B cell (primary cell): ENCODE measurements at regions not wholly inside any gene's neighbourhood (a gene's known extent, or its start where the extent isn't known, plus 50 kb on each side); places are given as distances from the start of the nearest gene placed in this dataset.

ENCODE experiments used
- ATAC-seq: fragments of 200-7000 bp; cut with Tn5 transposase; one replicate; pipeline ENCODE4 v1.10.0; 2021; ENCODE audit warnings: low read depth, mild to moderate bottlenecking, moderate number of reproducible peaks, moderate library complexity
- CTCF ChIA-PET: fragments of 350-600 bp; sonication (Branson Sonifier 250); formaldehyde crosslinking; loops from one replicate; lab custom pipeline; 2021; ENCODE audit warnings: antibody characterized with exemption, inconsistent platforms; lab: Charles Lee
- POLR2A ChIA-PET: fragments of 350-600 bp; sonication (Branson Sonifier 250); formaldehyde crosslinking; loops from one replicate; lab custom pipeline; 2021; ENCODE audit warnings: antibody characterized with exemption; lab: Charles Lee
- DNase-seq: peaks from one replicate; pipeline ENCODE4 v3.0.0; 2013
- H2AFZ ChIP-seq: 2 replicates; pipeline ENCODE4 v1.6.1; 2012; ENCODE audit warnings: mild to moderate bottlenecking, low read depth, low read length; ENCODE audit not compliant: insufficient read depth, poor library complexity, severe bottlenecking
- H3K27ac ChIP-seq, 2 donors: 1 replicate in 1 of 2; 2 replicates in 1 of 2; pipeline ENCODE4 v1.5.1; 2012 to 2013; ENCODE audit warnings: low read length in 2 of 2, mild to moderate bottlenecking in 2 of 2, moderate library complexity in 1 of 2
- H3K27me3 ChIP-seq, 4 experiments: fragments of 200-600 bp in 1 of 4; sonication (generic) in 1 of 4; replicated peaks in 1 of 4; 1 replicate in 2 of 4; 2 replicates in 2 of 4; pipeline versions ENCODE4 v1.6.1 to v1.7.0; 2013 to 2016; ENCODE audit warnings: low read length in 3 of 4, mild to moderate bottlenecking in 2 of 4, mixed read lengths in 1 of 4, moderate library complexity in 1 of 4; ENCODE audit not compliant: insufficient read depth in 4 of 4, control insufficient read depth in 3 of 4; ENCODE audit errors: control extremely low read depth in 1 of 4
- H3K36me3 ChIP-seq, 2 experiments: replicated peaks in 1 of 2; 1 replicate in 1 of 2; 2 replicates in 1 of 2; pipeline versions ENCODE4 v1.6.1 to v1.7.1; 2013; ENCODE audit warnings: low read length in 1 of 2; ENCODE audit not compliant: insufficient read depth in 2 of 2, control insufficient read depth in 1 of 2; ENCODE audit errors: control extremely low read depth in 1 of 2, extremely low read depth in 1 of 2
- H3K4me1 ChIP-seq, 2 donors: fragments of 200-600 bp in 1 of 2; sonication (generic) in 1 of 2; 1 replicate in 1 of 2; 2 replicates in 1 of 2; pipeline versions ENCODE4 v1.5.1 to v1.6.1; 2013 to 2017; ENCODE audit warnings: low read length in 2 of 2; ENCODE audit not compliant: control insufficient read depth in 2 of 2, insufficient read depth in 2 of 2
- H3K4me2 ChIP-seq: replicated peaks from 2 replicates; pipeline ENCODE3; 2012; ENCODE audit warnings: mild to moderate bottlenecking, low read depth, low read length; ENCODE audit not compliant: poor library complexity, severe bottlenecking
- H3K4me3 ChIP-seq, 5 experiments: fragments of 200-600 bp in 1 of 5; sonication (generic) in 1 of 5; 1 replicate in 3 of 5; 2 replicates in 2 of 5; pipeline versions ENCODE4 v1.5.1 to v1.7.0; 2011 to 2016; ENCODE audit warnings: low read length in 4 of 5, mild to moderate bottlenecking in 4 of 5, low read depth in 2 of 5, control low read depth in 1 of 5, moderate library complexity in 1 of 5; ENCODE audit not compliant: insufficient read depth in 1 of 5; ENCODE audit errors: control extremely low read depth in 1 of 5, extremely low read depth in 1 of 5
- H3K79me2 ChIP-seq: fragments of 200-600 bp; sonication (generic); one replicate; pipeline ENCODE4 v1.6.0; 2016; ENCODE audit warnings: low read length; ENCODE audit not compliant: control insufficient read depth, insufficient read depth
- H3K9ac ChIP-seq: fragments of 200-600 bp; sonication (generic); 2 replicates; pipeline ENCODE4 v1.6.1; 2017; ENCODE audit warnings: mild to moderate bottlenecking, low read length, moderate library complexity
- H3K9me3 ChIP-seq, 3 donors: one replicate each; pipeline versions ENCODE4 v1.6.1 to v1.7.1; 2013; ENCODE audit warnings: low read length in 2 of 3; ENCODE audit not compliant: control insufficient read depth in 2 of 3, insufficient read depth in 1 of 3; ENCODE audit errors: control extremely low read depth in 1 of 3
- H4K20me1 ChIP-seq: 2 replicates; pipeline ENCODE4 v1.6.0; 2012; ENCODE audit warnings: mild to moderate bottlenecking, low read length; ENCODE audit not compliant: insufficient read depth, control insufficient read depth, poor library complexity, severe bottlenecking
- H3K27ac Mint-ChIP-seq: one replicate; pipeline ENCODE4 v1.8.0; 2021; ENCODE audit warnings: mixed read lengths
- H3K27me3 Mint-ChIP-seq: one replicate; pipeline ENCODE4 v1.8.0; 2021; ENCODE audit warnings: mixed read lengths
- H3K4me1 Mint-ChIP-seq: one replicate; pipeline ENCODE4 v1.8.0; 2021; ENCODE audit warnings: mixed read lengths
- H3K4me3 Mint-ChIP-seq: one replicate; pipeline ENCODE4 v1.8.0; 2021; ENCODE audit warnings: mixed read lengths
- H3K9me3 Mint-ChIP-seq: one replicate; pipeline ENCODE4 v1.8.0; 2022; ENCODE audit warnings: mixed read lengths; ENCODE audit not compliant: insufficient read depth
- EZH2 ChIP-seq: IDR thresholded peaks from 2 replicates; pipeline ENCODE4 v1.6.1; 2012; ENCODE audit warnings: borderline replicate concordance, low read depth, mild to moderate bottlenecking, moderate library complexity, low read length; ENCODE audit not compliant: insufficient read depth, poor library complexity, severe bottlenecking
- WGBS: methylation state at CpG from one replicate; pipeline ENCODE4 v1.1.5; 2013; ENCODE audit warnings: missing lambda C conversion rate; ENCODE audit not compliant: insufficient coverage; 5-methylcytosine and 5-hydroxymethylcytosine counted together
- intact Hi-C: fragments of 100-400 bp; cut with micrococcal nuclease; formaldehyde crosslinking; loops from one replicate; pipeline ENCODE4 v1.10.0; 2022
- TF ChIP-seq, protein P1 (sequence below): fragments of 200-600 bp; IDR thresholded peaks from one replicate; pipeline ENCODE4 v1.8.0; 2022; ENCODE audit warnings: antibody characterized with exemption, mild to moderate bottlenecking

DNA sequence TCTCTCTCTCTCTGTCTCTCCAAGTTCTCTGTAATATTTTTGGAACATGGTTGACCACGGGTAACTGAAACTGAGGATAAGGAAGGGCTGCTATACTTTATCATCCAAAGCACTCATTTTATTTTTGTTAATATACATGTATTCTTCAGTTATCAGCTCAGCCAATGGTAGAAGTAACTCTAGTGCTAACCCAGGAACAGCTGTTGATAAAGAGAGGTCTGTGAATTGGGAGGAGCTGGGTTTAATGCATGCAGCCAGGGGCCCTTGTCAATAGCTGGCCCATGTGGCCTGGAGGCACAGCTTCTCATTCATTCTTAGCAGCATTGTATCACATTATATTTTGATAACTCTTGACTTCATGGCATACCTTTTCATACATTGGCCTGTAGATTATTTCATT lies 401.6 kb downstream of the EPHA4 start:
- POLR2A ChIA-PET = no interaction called here
- WGBS = no CpG with 5 or more reads among the region's 1 CpG
- H3K4me3 Mint-ChIP-seq = no peak overlapping the region
- H3K36me3 ChIP-seq = no peaks in the 10 kb centered on the region
- H3K9me3 Mint-ChIP-seq = peaks cover 2% of the 10 kb centered on the region
- peaks cover 0 to 2% (median 0%) of the 10 kb centered on the region in 3 donors for H3K9me3 ChIP-seq
- H3K79me2 ChIP-seq = no peaks in the 10 kb centered on the region
- peaks cover 5% of the 10 kb centered on the region in 2 donors for H3K4me1 ChIP-seq
- no peaks in the 10 kb centered on the region for H3K27me3 ChIP-seq
- TF ChIP-seq, protein P1, sequence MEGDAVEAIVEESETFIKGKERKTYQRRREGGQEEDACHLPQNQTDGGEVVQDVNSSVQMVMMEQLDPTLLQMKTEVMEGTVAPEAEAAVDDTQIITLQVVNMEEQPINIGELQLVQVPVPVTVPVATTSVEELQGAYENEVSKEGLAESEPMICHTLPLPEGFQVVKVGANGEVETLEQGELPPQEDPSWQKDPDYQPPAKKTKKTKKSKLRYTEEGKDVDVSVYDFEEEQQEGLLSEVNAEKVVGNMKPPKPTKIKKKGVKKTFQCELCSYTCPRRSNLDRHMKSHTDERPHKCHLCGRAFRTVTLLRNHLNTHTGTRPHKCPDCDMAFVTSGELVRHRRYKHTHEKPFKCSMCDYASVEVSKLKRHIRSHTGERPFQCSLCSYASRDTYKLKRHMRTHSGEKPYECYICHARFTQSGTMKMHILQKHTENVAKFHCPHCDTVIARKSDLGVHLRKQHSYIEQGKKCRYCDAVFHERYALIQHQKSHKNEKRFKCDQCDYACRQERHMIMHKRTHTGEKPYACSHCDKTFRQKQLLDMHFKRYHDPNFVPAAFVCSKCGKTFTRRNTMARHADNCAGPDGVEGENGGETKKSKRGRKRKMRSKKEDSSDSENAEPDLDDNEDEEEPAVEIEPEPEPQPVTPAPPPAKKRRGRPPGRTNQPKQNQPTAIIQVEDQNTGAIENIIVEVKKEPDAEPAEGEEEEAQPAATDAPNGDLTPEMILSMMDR = no peak
- TF ChIP-seq EZH2 = no peak
- intact Hi-C loops = no loop called here
- CTCF ChIA-PET = no interaction called here
- no peak overlapping the region for H3K9ac ChIP-seq
- no peak overlapping the region for H3K4me3 ChIP-seq
- peaks cover 18% of the 10 kb centered on the region for H3K27me3 Mint-ChIP-seq
- H3K27ac ChIP-seq = no peak overlapping the region
- H3K4me2 ChIP-seq = no peak overlapping the region
- no peak overlapping the region for H3K27ac Mint-ChIP-seq
- ATAC-seq (no peak), DNase-seq (no peak)
- H2AFZ ChIP-seq = no peak overlapping the region
- no peaks in the 10 kb centered on the region for H4K20me1 ChIP-seq
- H3K4me1 Mint-ChIP-seq = peaks cover 5% of the 10 kb centered on the region

DNA sequence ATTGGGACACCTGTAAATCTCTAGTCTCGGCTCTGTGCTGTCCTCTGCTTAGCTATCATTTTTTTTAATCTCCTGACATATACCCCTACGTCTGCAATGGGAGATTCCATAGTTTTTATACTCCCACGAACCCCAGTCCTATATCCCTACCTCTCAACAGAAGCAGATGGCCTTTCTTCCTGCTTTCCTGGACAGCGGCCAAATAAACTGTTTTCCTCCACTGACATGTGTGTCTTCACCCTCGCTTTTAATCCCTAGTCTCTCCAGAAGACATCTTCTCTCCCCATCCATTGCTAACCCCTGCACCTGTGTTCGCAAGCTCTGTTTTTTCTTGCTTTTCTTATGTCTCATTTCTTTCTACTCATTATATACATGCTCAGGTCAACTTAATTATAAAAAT lies 395.4 kb downstream of the EPHA4 start:
- Histone ChIP-seq H3K79me2 (no peaks in the 10 kb centered on the region), H2AFZ (no peak overlapping the region), H3K27me3 (peaks cover 0 to 2% (median 0%) of the 10 kb centered on the region in 4 experiments), H3K9ac (no peak overlapping the region), H4K20me1 (no peaks in the 10 kb centered on the region), H3K36me3 (no peaks in the 10 kb centered on the region), H3K9me3 (peaks cover 0 to 4% (median 0%) of the 10 kb centered on the region in 3 donors), H3K27ac (no peak overlapping the region), H3K4me1 (no peaks in the 10 kb centered on the region), H3K4me3 (no peak overlapping the region), H3K4me2 (no peak overlapping the region)
- intact Hi-C loops = no loop called here
- no peaks in the 10 kb centered on the region for H3K4me1 Mint-ChIP-seq
- H3K4me3 Mint-ChIP-seq = no peak overlapping the region
- peaks cover 6% of the 10 kb centered on the region for H3K27me3 Mint-ChIP-seq
- ChIA-PET POLR2A (no interaction called here), CTCF (no interaction called here)
- TF ChIP-seq, protein P1 = no peak
- no peak for TF ChIP-seq EZH2
- 94% methylated on average over 5 of the region's 6 CpGs for WGBS
- DNase-seq (no peak), ATAC-seq (no peak)
- H3K27ac Mint-ChIP-seq = no peak overlapping the region
- peaks cover 2% of the 10 kb centered on the region for H3K9me3 Mint-ChIP-seq
